Activated CD4-positive, alpha-beta T cell treated with anti-CD3 and anti-CD28 coated beads, Interleukin-2, amount 50 U/mL, for 16 hours (primary cell): ENCODE measurements at regions not wholly inside any gene's neighbourhood (a gene's known extent, or its start where the extent isn't known, plus 50 kb on each side); places are given as distances from the start of the nearest gene placed in this dataset.
"Not testable (repeated sequence)": the region's sequence is repeated elsewhere in the genome, so short reads cannot be mapped to it uniquely, and the experiment has no call there.

Experiments
- DNase-seq: peaks from one replicate; pipeline ENCODE4 v3.0.0-alpha.2; 2020

DNA sequence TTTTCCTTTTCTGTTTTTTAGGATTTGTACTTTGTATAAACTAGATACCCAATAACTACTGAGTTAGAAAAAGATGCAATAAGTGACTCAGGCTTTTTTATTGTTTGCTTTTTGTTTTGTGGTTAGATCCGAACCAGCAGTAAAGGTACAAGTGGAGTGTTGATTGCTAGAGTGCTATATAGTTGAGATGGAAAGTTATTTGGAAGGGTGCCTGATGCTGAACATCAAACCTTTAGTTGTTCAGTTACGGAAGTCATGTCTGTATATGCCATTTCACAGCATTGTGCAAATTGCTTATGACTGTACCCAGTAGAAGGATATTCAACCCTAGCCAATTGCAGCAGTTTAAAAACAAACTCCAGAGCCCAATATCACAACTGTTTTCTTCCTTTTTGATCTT lies 285.1 kb downstream of the MAT2B start:
- DNase-seq = no peak

DNA sequence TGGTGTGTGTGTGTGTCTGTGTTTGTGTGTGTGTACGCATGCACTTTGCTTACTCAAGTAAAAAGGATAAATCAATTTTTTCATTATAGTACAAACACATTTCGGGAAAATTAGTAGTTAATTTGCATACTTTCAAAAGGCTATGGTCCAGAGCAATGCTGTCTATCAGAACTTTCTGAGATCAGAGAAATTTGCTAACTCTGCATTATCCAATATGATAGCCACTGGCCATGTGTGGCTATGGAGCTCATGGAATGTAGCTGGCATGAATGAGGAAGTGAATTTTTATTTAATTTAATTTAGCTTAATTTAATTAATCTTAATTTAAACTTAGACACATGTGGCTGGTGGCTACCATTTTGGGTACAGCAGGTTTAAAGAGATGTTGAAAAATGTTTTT lies 289.6 kb downstream of the MAT2B start:
- DNase-seq = no peak

DNA sequence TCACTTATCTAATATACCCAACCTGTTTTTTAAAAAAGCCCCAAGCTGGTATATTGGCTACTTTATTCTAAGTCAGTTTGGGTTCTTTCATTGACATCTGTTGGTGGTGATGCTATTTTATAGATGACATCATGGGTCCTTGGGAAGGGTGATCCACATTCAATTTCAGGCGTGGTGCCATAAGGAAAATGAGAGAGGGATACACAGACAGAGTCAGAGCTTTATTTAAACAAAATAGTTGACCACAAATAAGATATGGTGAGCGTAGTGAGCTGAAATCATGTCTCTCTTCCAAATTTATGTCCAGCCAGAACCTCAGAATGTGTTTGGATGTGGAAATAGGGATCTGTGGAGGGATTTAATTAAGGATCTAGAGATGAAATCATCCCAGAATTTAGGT lies 302.4 kb downstream of the MAT2B start:
- no peak for DNase-seq

- DNase-seq = no peak
Observed at GRCh38 chr5:163809473-163809872, 304.1 kb downstream of the MAT2B start.

GRCh38 chr5:163813900-163814299 lies 308.5 kb downstream of the MAT2B start:
- DNase-seq = no peak

- no peak for DNase-seq
Observed at GRCh38 chr5:163815240-163815791, 309.9 kb downstream of the MAT2B start.

DNA sequence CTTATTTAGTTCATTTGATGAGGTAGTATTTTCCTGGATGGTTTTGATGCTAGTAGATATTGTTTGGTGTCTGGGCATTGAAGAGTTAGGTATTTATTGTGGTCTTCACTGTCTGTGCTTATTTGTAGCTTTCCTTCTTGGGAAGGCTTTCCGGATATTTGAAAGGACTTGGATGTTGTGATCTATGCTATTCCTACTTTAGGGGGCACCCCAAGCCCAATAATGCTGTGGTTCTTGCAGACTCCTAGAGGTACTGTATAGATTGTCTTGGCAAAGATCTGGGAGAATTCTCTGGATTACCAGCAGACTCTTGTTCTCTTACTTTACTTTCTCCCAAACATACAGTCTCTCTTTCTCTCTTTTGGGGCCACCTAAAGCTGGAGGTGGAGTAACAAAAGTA lies 315.7 kb downstream of the MAT2B start:
- DNase-seq = no peak

- no peak for DNase-seq
Observed at GRCh38 chr5:163822548-163822947, 317.1 kb downstream of the MAT2B start.

- no peak for DNase-seq
Observed at GRCh38 chr5:163825661-163826060, 320.2 kb downstream of the MAT2B start.

DNA sequence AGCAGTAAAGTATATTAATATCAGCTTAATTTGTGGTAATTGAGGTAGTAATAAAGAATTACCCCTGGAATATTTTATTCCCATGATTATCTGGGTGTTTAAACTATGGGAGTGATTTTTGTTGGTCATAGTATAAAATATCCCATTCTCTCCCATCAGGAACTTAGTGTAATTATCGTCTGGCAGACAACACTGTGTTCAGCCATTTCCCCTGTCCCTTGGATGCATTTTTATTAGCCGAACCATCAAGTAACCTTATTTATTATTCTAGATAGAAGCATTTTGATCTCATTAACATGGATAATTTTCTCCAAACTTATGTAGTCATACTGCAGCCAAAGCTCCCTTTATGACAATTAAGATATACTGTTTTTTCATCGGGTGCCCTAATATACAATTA lies 320.8 kb downstream of the MAT2B start:
- no peak for DNase-seq

DNA sequence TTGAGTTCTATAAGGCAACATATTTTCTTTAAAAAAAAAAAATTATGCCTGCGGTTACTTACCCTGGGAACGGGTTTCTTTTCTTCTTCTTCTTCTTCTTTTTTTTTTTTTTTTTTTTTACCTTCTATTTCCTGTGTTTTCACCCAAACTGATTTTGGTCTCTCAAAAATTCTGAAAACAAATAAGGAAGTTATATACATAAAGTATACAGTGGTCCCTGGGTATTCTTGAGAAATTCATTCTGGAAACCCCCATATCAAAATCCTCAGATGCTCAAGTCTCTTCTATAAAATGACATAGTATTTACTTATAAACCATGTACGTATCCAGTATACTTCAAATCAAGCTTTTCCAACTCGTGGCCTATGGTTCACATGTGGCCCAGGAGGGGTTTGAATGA lies 326.7 kb downstream of the MAT2B start:
- DNase-seq = no peak

- DNase-seq = no peak
Observed at GRCh38 chr5:163838738-163839137, 333.3 kb downstream of the MAT2B start.

- DNase-seq = no peak
Observed at GRCh38 chr5:163846512-163846911, 341.1 kb downstream of the MAT2B start.

GRCh38 chr5:163855754-163856153 lies 350.3 kb downstream of the MAT2B start:
- no peak for DNase-seq

DNA sequence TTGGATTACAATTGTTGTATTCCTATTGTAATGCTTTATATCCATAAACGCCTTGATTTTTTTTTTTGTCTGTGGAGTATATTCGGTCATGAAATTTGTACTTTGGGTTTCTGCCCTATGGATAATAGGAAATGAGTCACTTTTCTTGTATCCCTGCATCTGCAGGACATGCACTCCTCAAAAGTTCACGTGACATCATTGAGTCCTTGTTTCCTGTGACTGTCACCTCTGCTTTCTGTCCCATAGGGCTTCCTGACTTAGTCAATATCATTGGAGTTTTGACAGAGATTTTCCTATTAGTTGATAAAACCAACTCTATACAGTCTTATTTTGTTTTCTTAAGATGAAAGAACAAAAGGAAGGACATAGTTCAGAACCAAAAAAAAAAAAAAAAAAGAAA lies 356.3 kb downstream of the MAT2B start:
- DNase-seq = no peak

- no peak for DNase-seq
Observed at GRCh38 chr5:163867324-163867723, 361.9 kb downstream of the MAT2B start.

DNA sequence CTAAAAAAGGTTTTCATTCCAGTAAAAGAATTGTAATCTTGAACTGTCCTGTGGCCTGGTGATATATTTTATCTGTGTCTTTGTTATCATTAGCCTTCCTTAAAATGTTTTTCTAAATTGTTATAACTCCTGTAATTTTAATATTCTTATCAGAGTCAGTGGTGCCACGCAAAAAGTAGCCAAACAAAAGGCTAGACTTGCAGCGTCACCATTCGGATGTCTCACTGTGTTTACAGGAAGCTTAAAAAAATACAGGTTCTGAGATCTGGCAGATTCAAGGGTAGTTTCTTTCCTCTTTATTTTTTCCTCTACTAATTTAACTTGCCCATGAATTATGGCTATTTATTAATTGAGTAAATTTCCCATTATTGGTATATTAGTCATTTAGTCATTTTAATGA lies 362.3 kb downstream of the MAT2B start:
- no peak for DNase-seq

DNA sequence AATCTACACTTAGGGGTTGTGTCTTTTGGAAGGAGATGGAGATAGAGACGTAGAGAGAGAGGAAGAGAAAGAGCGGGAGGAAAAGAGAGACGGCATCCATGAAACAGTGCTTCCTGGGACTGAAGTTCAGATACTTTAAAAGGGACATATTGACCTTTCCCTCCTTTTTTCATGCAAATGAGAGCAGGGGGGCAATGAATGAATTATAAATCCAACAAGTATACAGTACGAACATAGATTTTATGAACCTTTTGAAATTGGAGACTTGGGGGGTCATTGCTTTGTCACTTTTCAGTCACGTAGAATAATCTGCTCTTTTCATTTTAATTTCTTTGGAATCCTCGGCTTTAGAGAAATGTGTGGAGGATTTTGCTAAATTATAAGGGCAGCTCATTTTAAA lies 364.2 kb downstream of the MAT2B start:
- DNase-seq = no peak

GRCh38 chr5:163870441-163870840 lies 365.0 kb downstream of the MAT2B start:
- DNase-seq = no peak

DNA sequence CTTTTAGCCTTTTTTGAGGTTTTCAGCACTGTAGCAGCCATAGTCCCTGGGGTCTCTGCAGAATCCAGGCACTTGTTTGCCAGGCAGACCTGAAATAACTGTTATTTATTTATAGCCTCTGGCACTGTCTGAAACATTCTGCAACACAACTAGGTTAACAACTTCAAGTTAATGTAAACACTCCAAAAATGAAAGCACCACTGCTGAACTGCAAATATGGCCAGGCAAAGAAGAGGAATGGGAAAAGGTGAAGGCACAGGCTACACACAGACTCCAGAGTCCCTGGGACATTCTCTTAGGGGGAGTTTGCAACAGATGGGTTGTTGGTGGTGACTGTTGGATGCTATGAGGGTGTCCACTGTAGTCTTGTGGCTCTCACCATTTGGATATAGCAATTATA lies 369.0 kb downstream of the MAT2B start:
- DNase-seq = no peak

DNA sequence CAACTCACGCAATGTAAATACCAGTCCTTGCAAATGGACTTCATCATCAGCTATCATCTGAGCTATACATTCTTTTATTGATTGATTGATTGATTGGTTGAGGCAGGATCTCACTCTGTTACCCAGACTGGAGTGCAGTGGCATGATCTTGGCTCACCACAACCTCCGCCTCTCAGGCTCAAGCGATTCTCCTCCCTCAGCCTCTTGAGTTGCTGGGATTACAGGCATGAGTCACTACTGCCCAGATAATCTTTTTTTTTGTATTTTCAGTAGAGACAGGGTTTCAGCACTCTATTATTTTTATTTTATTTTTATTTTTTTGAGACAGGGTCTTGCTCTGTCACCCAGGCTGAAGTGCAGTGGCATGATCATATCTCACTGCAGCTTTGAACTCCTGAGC lies 369.5 kb downstream of the MAT2B start:
- DNase-seq = not testable (repeated sequence)

DNA sequence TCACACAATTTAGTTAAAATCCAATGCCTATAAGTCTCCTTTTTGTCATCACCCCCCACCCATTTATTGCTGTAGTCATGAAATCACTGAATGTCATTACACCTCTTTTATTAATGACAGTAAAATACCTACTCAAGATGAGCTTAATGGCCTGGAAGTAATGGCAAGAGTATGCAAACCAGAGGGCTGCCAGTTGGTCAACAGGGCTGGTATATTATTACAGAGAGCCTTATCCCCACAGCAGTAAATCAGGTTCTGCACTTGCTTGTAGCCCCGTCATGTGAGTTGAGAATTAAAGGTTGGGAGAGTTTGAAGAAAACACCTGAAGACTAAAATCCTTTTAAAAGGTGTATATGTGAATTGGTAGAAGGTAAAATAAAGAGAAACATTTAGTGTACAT lies 372.4 kb downstream of the MAT2B start:
- DNase-seq = no peak

- DNase-seq = no peak
Observed at GRCh38 chr5:163878490-163878889, 373.1 kb downstream of the MAT2B start.

GRCh38 chr5:163880302-163880701 lies 374.9 kb downstream of the MAT2B start:
- no peak for DNase-seq

- no peak for DNase-seq
Observed at GRCh38 chr5:163885117-163885516, 379.7 kb downstream of the MAT2B start.

DNA sequence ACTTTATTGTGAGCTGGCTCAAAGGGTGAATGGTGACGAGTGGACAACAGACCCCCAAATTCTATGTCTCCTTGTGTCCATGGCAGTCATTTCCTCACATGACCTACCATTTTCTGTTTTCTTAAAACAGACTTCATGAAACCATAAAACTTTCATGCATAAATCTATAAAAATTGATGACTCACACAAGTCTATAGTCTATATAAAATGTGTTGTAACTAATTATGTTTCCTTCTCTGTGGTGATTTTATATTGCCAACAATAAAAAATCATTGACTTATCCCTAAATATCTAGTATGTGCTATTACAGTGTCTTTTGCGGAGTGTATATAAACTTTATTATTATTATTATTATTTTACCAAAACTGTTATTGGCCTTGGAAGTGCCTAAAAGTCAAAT lies 382.4 kb downstream of the MAT2B start:
- DNase-seq = no peak
